ENCODE measurements at regions not wholly inside any gene's neighbourhood (a gene's known extent, or its start where the extent isn't known, plus 50 kb on each side); places are given as distances from the start of the nearest gene placed in this dataset.
"Not testable (repeated sequence)": the region's sequence is repeated elsewhere in the genome, so short reads cannot be mapped to it uniquely, and the experiment has no call there.

- no peak for TF ChIP-seq CTCF (conservative IDR thresholded peaks at IDR 0.05; ENCODE audit: control insufficient read depth, insufficient read depth, low read depth, low read length)
- no peak for DNase-seq (ENCODE audit: low read depth)
- H3K4me3 ChIP-seq (ENCODE audit: control insufficient read depth, low read depth, low read length), result no peak overlapping the region
Observed at GRCh38 chr5:144638787-144639186, 468.1 kb downstream of the KCTD16 start.

DNA sequence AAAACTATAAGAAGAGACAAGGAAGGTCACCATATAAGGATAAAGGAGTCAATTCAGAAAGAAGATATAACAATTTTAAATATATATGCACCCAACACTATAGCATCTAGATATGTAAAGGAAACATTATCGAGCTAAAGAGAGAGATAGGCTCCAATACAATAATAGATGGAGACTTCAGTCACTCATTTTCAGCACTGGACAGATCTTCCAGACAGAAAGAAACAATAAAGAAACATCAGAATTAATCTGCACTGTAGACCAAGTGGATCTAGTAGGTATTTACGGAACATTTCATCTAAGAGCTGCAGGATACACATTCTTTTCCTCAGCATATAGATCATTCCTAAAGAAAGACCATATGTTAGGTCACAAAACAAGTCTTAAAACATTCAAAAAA lies 463.5 kb downstream of the KCTD16 start:
- no peak for TF ChIP-seq CTCF (conservative IDR thresholded peaks at IDR 0.05; ENCODE audit: control insufficient read depth, insufficient read depth, low read depth, low read length)
- H3K4me3 ChIP-seq (ENCODE audit: control insufficient read depth, low read depth, low read length), result no peak overlapping the region
- no peak for DNase-seq (ENCODE audit: low read depth)

- no peak overlapping the region for H3K4me3 ChIP-seq (ENCODE audit: control insufficient read depth, low read depth, low read length)
- no peak for DNase-seq (ENCODE audit: low read depth)
- TF ChIP-seq CTCF (conservative IDR thresholded peaks at IDR 0.05; ENCODE audit: control insufficient read depth, insufficient read depth, low read depth, low read length), result no peak
Observed at GRCh38 chr5:144598451-144599068, 427.9 kb downstream of the KCTD16 start.

DNA sequence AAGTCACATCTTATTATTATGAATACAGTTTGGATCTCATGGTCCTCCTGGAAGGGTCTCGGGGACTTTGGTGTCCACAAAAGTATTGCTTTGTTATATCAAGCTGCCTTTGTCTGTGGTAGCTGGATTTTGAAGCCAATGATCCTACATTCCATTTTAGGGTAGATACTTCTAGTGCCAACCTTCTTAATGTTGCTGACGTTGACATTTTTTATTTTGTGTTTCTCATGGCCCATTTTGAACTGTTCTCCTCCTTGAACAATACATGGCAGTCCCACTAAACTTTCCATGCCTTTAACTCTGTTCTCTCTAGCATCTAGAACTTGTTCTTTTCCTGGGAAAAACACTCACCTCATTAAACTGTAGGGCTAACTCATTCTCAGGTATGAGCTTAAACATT lies 425.8 kb downstream of the KCTD16 start:
- DNase-seq (ENCODE audit: low read depth), result no peak
- H3K4me3 ChIP-seq (ENCODE audit: control insufficient read depth, low read depth, low read length), result no peak overlapping the region
- TF ChIP-seq CTCF (conservative IDR thresholded peaks at IDR 0.05; ENCODE audit: control insufficient read depth, insufficient read depth, low read depth, low read length), result no peak

DNA sequence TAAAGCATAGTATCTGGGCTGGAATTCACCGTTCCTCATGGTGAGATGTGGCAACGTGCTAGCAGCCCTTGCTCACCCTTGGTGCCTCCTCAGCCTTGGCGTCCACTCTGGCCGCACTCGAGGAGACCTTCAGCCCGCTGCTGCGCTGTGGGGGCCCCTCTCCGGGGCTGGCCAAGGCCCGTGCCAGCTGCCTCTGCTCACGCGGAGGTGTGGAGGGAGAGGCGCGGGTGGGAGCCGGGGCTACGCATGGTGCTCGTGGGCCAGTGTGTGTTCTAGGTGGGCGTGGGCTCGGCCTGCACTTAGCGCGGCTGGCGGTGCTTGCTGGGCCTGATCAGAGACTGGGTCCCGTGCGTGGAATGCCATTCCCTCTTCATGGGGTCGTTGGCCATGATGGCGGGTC lies 424.2 kb downstream of the KCTD16 start:
- TF ChIP-seq CTCF (conservative IDR thresholded peaks at IDR 0.05; ENCODE audit: control insufficient read depth, insufficient read depth, low read depth, low read length), result no peak
- H3K4me3 ChIP-seq (ENCODE audit: control insufficient read depth, low read depth, low read length), result no peak overlapping the region

GRCh38 chr5:144594234-144594633 lies 423.6 kb downstream of the KCTD16 start:
- not testable (repeated sequence) for DNase-seq (ENCODE audit: low read depth)

More for the DNA sequence above, 424.2 kb downstream of the KCTD16 start:
- DNase-seq (ENCODE audit: low read depth), result no peak

GRCh38 chr5:144585681-144586080 lies 415.0 kb downstream of the KCTD16 start:
- TF ChIP-seq CTCF (conservative IDR thresholded peaks at IDR 0.05; ENCODE audit: control insufficient read depth, insufficient read depth, low read depth, low read length), result no peak
- H3K4me3 ChIP-seq (ENCODE audit: control insufficient read depth, low read depth, low read length), result no peak overlapping the region
- DNase-seq (ENCODE audit: low read depth), result no peak

More at GRCh38 chr5:144594234-144594633, 423.6 kb downstream of the KCTD16 start:
- H3K4me3 ChIP-seq (ENCODE audit: control insufficient read depth, low read depth, low read length), result not testable (repeated sequence)

Measured in fibroblast of mammary gland (primary cell).